DMS153 treated with DMSO at 0.1 percent for 48 hours (cell line): ENCODE measurements at regions not wholly inside any gene's neighbourhood (a gene's known extent, or its start where the extent isn't known, plus 50 kb on each side); places are given as distances from the start of the nearest gene placed in this dataset.

ENCODE experiments used
- DNase-seq: peaks from one replicate; lab custom pipeline; 2025; ENCODE audit not compliant: unreplicated experiment; lab: John Stamatoyannopoulos, UW

DNA sequence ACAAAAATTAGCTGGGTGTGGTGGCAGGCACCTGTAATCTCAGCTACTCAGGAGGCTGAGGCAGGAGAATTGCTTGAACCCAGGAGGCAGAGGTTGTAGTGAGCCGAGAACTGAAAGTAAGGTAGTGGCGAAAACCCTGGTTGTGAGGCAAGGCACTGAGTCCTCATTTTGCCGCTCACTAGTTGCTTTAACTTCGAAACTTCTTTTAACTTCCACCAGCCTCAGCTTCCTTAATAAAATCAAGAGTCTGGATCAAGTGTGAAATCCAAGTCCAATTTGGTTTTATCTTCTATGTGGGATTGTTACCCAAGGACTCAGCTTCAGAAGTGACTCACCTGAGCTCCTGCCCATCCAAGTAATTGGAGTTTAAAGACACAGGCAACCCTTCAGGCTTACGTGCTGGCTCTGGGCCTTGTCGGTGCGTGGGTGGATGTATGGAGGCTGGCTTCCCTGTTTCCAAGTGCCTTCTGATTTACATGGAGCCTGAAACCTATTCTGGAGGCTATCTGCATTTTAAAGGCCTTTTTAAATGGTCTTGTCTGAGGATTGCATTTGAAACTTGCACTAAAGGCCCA is 374.2 kb upstream of the ID2 start:
- DNase-seq, result no peak

DNA sequence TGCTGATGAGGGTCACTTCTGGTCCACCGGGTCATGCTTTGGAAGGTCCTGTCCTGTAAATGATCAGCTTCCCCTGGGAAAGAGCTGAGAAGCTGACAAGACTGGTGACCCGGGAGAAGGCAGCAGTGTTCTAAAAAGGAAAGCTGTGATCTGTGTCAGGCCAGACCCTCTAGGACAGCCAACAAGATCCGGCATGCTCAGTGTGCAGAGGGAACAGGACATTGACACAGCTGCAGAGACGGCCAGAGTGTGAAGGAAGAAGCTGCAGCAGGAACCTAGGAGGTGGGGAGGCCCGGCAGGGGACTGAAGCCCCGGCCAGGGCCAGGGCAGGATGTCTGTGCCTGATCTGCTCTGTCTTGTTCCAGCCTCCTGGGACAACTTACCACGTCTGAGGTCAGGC is 372.7 kb upstream of the ID2 start:
- DNase-seq, result no peak

DNA sequence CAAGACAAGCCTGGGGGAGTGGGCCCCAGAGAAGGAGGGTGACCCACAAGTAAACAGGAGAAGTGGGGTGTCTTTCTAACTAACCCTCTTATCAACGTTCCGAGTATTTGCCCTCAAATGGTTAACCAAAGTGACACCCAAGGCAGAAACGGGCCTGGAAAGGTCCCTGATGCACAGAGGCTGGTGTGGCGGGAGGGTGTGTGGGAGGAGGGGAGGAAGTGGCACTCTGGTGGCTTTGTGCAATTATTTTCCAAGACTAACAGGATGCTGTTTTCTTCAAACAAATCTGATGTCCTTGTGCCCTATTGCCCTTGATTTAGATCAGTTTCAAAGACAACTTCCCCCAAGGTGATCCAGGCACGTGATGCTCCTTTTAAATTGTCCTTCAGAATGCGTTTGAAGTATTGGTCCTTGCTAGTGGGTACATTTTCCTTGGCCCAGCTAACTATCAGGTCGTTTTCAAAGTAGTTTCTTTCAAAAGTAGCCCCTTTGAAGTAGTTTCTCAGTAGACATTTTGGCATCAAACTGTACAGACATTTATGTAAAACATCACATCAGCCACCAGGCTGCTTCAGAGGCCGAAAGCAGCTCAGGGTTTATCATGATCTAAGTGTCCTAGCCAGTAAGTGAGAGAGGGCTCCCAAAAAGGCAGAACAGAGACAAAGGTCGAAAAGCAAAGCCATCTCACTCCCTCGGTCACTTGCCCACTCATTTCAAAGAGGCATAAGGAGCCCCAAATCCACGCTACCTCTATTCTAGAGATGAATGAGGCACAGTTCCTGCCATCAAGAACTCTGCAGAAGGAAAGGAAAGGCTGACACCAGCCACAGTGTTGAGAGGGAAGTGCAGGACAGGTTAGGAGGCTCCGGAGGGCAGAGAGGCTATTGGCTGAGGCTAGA is 371.1 kb upstream of the ID2 start:
- DNase-seq, result no peak

DNA sequence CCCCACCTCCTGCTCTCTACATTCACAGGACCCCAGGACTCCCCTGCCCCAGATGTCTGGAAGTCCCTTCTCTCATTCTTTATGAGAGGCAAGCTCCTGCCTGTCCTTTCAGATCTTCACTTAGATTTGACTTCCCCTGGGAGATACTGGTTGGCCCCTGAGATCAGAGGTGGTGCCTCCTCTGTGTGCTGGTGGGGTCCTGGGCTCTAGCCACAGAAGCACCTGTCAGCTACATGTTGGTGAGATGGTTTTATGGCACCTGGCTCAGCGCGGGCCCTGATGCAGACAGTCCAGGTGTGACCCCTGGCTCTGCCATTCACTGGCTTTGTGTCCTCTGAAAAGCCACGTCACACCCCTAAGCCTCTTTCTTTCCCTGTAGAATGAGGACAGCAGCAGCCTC is 369.6 kb upstream of the ID2 start:
- DNase-seq, result no peak

DNA sequence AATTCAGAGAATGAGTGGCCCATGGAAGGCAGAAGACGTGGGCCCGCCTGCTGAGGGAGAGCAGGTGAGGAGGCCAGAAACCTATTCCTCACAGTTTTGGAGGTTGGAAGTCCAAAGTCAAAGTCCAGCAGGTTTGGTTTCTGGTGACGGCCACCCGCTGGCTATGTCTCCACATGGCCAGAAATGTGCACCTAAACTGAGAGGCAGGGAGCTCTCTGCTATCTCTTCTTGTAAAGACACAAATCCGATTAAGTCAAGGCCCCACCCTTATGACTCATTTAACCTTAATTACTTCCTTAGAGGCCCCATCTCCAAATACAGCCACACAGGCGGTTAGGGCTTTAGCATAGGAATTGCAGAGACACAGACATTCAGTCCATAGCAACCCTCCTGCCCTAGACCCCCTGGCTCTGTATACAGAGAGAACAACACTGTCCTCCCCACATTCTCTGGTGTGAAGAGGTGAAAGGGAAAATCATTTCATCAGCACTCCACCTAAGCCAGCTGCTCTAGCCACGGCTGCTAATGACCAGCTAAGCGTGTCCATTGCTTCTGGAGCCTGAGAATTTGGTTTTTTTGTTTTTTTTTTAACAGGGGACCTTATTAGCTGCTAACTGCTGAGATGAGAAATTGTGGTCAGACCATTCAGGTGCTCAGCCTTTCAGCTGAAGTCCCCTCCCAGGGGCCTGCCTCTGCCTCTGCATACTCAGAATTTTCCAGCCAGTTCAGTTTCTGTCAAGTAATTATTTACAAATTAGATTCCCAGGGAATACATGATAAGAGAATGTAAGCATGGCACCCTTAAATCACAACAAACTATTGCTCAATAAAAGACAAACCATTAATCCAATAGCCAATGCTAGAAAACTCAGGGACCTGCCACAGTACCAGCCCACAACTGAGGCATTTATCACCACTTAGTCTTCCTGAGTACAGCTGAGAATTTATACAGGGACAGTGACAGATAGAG is 368.7 kb upstream of the ID2 start:
- DNase-seq, result no peak

DNA sequence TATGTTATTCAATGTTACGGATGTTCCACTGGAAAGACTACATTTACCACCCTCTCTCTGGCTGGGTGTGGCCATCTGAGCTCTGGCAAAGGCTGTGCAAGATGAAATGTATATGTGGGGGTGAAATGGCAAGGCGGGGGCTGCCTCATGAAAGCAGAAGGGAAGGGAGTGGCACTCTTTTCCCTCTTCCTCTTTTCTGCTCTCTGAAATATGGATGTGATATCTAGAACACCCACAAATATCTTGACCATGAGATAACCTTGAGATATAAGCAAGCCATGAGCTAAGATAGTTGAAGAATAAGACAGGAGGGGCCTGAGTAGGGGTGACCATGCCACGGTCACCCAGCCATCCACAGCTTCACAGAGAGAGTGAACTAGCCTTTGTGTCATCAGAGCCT is 367.8 kb upstream of the ID2 start:
- DNase-seq, result no peak

DNA sequence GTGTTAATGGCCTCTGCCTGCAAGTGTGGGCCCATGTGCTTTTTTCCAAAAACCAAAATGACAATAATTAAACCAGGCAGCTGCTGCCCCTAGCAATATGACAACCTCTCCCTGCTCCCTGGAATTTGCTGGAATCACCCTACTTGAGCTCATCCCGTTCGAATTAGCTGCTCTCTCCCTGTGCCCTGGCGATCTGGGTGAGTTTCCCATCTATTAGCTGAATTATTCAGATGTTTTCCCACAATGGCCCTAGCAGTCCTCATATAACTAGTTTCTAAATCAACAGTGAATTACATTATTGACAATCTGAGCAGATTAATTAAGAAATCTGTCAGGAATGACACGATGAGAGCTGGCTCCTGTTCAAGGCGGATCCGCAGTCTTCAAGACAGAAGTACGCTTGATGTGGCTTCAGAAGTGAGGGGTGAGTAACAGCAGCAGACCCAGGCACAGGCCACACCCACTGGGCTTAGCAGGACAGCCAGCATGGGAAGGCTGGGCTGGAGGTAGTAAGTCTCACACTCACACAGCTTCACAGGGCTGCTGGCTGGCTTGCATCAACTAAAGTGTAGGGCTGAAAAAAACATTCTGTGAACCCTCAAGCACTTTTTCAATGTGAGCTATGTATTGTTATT is 366.2 kb upstream of the ID2 start:
- no peak for DNase-seq

DNA sequence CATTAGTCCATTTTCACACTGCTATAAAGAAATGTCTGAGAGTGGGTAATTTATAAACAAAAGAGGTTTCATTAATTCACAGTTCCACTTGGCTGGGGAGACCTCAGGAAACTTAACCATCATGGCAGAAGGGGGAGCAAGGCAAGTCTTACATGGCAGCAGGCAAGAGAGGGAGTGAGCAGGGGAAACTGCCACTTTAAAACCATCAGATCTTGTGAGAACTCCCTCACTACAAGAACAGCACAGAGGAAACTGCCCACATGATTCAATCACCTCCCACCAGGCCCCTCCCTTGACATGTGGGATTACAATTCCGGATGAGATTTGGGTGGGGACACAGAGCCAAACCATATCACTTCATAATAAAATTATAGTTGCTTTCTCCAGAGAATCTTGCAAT is 365.5 kb upstream of the ID2 start:
- no peak for DNase-seq

DNA sequence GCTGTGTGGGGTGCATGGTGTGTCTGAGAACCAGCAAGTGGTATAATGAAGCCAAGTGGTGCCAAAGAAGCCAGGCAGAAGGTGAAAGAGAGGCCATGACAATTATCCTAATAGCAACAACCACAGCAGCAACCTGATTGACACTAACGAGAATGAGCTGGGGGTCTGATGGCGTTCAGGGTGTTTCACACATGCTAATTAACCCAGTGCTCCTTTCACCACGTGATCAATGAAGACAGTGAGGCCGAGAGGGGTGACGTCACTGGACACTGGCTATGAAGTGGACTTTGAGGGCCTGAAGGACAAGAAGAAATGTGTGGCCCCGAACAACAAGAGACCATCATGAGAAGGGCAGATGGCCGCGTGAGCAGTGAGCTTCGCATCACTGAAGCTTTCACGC is 364.4 kb upstream of the ID2 start:
- no peak for DNase-seq

DNA sequence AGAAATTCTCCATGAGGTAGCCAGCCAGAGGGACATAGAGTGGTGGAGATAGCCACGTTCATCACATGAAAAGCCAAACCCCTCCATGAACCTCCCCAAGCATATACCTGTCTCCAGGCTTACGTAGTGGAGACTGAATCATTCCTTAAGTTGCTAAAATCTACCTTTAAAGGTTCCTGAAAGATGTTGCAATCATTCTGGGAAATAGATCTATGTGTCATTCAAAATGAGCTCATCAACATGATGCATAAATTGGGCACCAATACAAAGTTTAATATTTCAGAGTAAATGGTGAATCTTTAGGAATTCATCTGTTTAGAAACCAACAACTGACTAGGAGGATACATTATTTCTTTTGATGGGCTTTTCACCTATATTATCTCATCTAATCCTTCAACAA is 362.6 kb upstream of the ID2 start:
- no peak for DNase-seq

DNA sequence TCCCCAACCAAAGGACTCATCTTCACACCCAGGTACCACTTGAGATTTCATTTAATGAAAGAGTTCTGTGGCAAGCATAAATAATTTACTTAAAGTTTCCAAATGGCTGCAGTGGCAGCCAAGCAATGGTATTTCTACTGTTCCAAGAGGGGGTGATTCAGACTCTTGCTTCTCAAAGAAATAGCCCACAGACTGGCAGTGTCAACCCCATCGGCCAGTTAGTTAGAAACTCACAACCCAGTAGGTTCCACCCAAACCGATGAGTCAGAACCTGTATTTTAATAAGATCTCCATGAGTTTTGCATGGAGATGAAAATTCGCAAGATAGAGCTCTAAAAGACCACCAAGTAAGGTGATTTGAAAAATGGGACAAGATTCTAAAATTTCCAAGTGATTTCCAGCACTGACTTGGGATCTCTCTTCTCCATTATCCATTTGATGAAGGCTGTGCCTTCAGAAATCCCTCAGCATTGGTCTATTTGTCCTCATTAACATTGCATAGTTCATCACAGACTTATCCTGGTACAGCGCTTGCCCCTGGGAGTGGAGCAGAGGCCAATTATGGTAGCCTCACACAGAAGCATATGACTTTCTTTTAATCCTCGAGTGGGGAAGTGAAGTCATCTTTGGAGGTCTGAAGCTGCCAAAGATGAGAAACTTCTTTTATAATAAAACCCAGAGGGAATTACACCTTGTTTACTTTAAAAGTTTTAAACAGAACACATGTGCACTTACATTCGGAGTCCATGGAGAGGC is 361.4 kb upstream of the ID2 start:
- no peak for DNase-seq

DNA sequence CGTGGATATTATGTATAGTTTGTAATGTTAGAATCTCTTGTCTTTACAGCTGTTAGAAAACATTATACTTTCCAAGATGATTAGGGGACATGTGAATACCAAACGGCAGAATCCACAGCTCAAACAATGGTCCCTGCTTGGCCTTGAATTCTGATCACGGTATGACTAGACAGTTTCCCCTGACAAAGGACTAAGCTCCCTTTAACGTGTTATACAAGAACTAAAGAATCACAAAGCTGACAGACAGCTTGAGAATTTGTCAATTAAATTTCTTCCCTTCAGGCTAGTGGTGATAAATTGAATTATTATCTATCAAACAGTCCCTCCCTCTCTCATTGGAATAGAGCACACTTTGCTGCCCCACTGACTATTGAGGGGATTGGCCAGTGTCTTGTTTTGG is 359.2 kb upstream of the ID2 start:
- DNase-seq, result no peak

DNA sequence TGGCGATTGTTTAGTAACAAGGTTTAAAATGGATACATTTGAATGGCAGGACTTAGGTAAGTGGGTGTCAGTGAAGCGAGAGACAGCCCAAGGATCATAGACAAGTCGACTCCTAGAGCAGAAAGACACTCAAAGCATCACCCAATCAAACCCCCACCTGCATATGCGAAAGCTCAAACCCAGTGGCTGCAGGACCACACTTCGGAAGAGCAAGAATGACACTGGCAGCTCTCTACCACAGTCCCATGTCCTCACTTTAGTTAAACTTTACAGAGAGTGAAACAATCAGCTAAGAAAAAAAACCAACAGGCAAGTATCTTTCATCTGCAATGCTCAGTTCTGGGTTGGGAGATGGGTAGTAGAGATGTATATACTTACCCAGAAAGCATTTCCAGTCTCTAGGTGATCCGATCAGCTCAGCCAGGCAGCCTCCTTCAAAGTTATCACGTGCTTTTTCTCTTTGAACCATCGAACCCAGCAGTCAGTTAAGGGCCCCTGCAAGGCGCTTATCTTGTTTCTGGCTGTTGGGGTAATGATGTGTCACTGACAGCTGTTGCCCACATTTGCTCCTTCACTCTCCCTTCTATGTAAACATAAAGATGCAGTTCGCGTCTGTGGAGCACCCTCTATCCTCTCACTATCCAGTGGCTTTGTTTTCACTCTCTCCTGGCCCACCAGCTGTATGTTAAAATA is 357.5 kb upstream of the ID2 start:
- DNase-seq, result peak; percentile 35

DNA sequence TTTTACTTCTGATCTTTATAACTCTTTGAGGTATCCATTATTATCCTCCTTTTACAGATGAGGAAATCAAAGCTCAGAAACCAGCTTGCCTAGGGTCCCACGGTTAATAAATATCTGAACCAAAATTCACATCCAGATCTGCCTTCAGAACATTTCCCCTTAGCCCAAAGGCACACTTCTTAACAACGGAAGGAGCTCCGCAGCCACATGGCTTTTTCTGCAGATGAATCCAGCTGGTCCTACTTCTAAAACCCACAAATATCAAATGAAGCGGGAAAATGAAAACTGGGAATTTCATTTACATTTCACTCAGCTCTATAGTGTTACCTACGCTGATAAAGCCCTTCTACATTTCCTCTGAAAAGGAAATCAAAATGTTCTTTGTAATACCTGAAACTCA is 357.0 kb upstream of the ID2 start:
- no peak for DNase-seq

DNA sequence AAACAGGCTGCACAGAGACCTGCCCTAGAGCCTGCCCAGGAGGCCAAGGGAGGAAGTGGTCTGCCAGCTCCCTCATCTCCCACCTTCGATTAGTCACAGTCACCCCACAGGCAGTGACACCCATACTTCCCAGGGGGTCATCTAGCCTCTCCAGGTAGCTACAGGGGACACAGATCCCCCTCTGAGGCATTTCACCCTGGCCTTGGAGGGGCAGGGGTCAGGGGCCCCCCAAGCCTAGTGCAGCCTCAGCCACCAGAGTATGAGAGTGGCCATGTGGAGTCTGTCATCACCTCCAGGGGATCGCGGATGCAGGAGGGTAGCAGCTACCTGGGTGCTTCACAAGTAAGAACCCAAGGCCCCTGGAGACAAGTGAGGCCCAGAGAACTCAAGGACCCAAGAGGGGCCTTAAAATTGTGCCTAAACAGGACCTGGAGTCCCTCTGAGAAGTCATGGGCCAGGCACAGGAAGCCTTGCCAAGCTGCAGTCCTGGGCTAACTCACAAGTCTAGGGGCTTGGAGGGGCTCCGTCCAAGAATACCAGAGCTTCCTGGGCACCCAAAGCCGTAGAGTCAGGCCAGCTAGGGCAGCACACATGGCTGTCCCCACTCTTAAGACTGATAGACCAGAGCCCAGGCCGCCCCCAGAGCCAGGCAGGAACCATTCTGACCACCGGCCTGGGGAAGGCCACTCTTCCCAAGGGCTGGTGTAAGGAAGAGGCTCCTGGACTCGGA is 354.3 kb upstream of the ID2 start:
- no peak for DNase-seq

DNA sequence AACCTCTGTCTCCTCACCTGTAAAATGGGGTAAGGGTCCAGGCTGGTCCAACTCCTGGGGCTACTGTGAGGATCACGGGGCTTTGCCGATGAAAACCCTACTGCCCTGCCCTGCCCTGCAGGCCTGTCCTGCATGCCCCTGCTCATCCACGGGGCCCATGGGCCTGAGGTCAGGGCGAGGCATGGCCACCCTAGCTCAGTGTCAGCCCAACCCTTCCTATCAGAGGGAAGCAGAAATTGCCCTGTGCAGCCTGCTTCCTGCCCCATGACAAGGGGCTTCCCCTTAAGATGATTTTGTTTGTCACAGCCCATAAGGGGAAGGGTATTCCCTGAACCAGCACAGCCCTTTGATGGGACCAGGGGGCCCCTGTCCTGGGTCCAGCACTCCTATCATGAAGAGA is 353.6 kb upstream of the ID2 start:
- no peak for DNase-seq

DNA sequence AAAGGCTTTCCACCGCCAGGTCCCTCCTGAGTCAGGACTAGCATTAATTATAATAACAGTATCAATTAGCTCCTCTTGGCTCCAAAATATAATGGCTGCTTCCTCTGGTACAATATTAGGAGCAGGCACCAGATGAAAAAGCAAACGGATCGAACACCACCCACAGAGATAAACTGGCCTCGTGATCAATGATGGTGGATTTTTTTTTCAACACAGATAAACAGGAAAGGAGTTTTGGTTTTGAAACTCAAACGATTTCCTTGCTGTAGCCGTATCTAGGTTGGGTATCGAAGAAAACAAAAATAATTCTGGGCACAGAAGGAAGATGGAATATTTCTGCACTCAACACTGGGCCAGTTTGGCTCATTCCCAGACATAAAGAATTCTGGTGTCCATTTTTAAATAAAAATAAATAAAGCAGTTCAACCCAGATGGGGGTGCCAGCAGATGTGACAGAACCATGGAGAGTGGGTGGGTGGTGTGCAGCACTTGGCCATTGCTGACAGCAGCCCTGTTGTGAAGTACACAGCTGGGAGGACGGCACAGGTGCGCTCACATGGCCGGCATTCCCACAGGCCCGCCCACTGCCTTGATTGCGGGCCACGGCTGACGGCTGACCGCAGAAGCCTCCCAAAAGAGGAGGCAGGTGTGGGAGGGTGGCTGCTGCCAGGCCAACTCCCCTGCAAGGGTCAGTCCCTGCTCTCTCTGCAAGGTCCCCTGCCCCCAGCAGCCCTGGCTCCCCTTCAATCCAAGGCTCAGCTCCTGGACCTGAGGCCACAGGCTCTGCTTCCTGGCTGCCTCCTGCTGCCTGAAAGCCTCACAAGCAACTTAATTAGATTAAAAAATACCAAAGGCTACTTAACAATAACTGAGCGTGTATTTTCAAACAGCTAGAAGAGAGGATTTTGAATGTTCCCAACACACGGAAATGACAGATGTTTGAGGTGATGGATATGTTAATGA is 351.9 kb upstream of the ID2 start:
- no peak for DNase-seq

DNA sequence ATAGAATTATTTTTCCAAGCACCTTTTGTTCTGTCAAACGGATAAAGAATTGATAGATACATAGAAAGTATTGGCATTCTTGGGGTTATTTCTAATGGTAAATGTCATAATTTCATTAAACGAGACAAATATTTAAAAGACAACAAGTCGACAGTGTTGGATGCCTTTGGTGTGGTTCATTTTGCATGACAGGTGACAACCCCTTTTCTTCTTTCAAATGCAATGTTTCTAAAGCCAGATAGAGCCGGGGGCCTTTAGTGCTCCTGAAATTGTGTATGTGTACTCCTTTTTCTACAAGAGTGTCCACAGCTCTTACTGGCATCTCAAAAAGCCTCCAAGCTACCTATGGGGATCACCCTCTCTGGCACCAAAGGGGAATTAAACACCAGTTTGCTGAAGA is 350.8 kb upstream of the ID2 start:
- DNase-seq, result no peak
